HG03066 (cell line): ENCODE measurements at regions not wholly inside any gene's neighbourhood (a gene's known extent, or its start where the extent isn't known, plus 50 kb on each side); places are given as distances from the start of the nearest gene placed in this dataset.
"Not testable (repeated sequence)": the region's sequence is repeated elsewhere in the genome, so short reads cannot be mapped to it uniquely, and the experiment has no call there.

ENCODE experiments used
- ATAC-seq: cut with Tn5 transposase; IDR thresholded peaks from one replicate; pipeline ENCODE4 v1.9.1; 2021; ENCODE audit warnings: low read depth; ENCODE audit not compliant: unreplicated experiment

DNA sequence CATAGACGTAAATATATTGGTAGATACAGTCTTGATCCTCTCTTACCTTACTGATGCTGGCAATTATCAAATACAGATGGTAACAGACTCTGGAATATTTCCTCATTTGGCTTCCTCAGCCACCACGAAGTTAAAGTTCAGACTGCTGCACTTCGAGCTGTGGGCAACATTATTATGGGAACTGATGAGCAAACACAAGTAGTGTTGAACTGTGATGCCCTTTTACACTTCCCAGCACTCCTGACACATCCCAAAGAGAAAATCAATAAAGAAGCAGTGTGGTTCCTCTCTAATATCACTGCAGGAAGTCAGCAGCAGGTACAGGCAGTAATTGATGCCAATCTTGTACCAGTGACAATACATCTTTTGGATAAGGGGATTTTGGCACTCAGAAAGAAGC lies 162.7 kb upstream of the NT5E start:
- no peak for ATAC-seq

DNA sequence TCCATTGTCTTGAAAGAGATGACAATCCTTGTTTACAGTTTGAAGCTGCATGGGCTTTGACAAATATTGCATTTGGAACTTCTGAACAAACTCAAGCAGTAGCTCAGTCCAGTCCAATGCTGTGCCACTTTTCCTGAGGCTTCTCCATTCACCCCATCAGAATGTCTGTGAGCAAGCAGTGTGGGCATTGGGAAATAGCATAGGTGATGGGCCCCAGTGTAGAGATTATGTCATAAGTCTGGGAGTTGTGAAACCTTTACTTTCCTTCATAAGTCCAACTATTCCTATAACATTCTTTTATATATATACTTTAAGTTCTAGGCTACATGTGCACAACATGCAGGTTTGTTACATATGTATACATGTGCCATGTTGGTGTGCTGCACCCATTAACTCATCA lies 163.4 kb upstream of the NT5E start:
- ATAC-seq, result not testable (repeated sequence)

DNA sequence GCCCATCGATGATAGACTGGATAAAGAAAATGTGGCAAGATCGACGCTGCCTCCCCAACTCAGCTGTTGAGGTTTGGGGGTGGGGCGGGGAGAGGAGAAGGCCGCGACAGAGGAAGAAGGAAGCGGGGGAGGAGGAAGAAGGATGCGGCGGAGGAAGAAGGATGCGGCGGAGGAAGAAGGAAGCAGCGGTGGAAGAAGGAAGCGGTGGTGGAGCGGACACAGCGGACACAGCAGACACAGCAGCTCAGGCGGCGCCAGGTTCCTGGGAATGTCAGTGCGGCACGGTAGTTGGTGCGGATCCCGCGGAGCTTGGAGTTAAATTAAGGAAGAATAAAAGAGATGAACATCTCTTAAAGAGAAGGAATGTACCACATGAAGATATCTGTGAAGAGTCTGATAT lies 163.9 kb upstream of the NT5E start:
- ATAC-seq, result no peak

DNA sequence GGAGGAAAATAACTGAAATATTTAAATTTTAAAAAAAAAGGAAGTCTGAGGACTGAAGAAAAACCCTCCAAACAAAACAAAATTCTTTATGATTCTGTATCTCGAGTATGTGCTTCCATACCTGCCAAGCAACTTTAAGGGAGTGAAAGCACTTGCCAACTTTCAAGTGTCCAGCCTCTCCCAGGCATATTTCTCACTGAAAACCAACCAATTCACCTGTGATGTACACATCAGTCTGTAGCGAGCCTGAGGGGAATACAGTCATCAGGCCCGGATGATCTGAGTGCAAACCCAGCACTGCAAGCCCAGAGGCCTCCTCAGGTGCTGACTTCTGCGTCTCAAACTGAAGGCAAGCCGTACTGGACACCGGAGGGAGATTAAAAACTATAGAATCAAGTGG lies 164.8 kb upstream of the NT5E start:
- no peak for ATAC-seq

DNA sequence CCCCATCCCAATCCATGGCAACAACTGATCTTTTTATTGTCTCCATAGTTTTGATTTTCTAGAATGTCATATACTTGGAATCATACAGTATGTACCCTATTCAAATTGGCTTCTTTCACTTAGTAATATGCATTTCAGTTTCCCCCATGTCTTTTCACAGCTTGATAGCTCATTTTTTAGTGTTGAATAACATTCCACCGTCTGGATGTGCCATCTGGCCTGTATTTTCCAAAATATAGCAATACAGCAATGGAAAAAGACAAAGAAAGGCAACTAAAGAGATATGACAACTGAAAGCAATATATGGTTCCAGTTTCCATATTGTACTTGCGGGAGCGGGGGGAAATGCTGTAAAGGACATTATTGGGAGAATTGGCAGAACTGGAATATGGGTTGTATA lies 166.4 kb upstream of the NT5E start:
- ATAC-seq, result no peak

DNA sequence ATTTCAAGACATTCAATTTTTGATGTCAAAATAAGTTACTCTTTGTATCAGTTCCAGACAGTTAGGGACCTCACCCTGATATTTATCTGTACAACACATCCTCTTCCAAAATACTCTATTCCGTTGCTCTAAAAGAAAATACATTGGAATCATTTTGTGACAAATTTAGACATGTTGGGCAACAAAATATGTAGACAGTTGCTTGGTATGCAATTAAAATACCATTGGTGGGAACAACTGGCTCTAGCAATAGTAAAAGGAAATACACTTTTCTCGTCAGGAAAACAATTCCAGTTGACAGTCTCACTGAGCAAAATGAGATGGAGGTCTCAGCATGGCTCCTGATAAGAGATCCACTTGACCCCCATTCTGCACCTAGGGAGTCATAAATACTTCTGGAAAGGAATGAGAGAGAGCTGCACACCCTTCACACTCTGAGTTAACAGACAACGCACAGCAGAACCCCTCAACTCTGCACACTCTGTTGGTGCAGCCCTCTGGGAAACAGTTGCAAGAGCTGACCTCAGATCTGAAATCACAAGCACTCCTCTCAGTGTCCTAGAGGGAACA lies 171.3 kb upstream of the NT5E start:
- no peak for ATAC-seq

DNA sequence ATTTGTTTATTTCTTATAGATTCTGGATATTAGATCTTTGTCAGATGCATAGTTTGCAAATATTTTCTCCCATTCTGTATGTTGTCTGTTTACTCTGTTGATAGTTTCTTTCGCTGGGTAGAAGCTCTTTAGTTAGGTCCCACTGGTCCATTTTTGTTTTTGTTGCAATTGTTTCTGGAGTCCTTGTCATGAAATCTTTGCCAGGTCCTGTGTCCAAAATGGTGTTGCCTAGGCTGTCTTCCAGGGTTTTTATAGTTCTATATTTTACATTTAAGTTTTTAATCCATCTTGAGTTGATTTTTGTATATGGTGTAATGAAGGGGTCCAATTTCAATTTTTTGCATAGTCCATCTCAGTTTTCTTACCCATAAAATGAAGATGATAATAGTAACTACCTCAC lies 173.9 kb upstream of the NT5E start:
- ATAC-seq, result not testable (repeated sequence)

DNA sequence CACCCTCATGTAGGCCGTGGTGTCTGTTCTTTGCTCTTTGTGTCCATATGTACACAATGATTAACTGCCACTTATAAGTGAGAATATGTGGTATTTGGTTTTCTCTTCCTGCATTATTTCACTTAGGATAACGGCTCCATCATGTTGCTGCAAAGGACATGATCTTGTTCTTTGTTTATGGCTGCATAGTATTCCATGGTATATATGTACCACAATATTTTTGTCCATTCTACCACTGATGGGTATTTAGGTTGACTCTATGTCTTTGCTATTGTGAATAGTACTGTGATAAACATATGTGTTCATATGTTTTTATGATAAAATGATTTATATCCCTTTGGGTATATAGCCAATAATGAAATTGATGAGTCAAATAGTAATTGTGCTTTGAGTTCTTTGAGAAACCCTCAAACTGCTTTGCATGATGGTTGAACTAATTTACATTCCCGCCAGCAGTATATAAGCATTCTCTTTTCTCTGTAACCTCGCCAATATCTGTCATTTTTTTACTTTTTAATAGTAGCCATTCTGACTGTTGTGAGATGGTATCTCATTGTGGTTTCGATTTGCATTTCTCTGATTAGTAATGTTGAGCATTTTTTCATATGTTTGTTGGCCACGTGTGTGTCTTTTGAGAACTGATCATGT lies 174.4 kb upstream of the NT5E start:
- ATAC-seq, result no peak

DNA sequence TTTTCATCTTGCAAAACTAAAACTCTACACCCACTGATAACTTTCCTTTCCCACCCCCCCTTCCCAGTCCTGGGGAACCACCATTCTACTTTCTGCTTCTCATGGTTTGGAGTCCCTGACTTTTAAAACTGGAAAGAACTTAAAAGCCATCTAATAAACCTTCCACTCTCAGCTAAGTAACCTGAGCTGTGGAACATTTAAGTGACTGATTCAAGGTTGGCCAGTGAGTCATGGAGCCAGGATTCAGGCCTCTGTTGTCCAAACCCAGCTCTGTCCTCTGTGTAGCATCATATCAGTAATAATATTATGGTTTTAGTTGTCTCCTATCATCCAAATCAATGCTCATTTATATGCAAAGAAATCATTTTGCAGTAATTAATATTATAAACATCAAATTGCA lies 176.0 kb upstream of the NT5E start:
- ATAC-seq, result no peak

DNA sequence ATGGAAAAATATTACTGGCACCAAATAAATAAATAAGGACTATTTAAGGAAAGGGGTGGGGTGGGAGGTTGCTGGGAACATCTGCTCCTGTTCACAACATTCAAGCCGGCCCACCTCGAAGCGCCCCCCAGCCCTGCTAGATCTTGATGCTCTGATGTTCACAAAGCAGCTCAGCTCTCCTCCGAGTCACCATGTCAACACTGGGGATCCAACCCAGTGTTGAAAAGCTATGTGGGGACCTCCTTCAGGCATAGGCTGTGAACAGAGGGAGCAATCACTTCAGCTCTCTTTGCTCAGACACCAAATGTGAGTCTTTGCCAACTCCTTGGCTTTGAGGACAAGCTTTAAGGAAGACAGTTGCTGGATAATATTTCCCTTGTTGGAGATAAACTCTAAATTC lies 176.8 kb upstream of the NT5E start:
- no peak for ATAC-seq

DNA sequence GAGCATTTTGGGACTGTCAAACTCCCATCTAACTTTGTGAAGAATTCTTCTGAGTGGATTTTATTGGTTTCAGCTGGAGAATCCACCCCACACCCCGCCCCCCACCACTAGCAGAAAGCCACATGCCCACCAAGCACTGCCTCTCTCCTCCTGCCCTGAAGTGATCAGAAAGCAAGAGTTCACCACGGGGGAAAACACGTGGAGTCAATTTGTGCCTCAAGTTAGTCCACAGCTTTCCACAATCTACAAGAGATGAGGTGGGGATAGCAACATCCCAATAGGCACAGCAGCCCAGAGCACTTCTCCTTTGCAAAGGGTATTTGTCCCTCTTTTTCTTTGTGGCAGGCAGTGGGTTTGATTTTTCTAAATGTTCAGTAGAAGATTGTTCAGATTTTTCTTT lies 177.3 kb upstream of the NT5E start:
- ATAC-seq, result no peak

DNA sequence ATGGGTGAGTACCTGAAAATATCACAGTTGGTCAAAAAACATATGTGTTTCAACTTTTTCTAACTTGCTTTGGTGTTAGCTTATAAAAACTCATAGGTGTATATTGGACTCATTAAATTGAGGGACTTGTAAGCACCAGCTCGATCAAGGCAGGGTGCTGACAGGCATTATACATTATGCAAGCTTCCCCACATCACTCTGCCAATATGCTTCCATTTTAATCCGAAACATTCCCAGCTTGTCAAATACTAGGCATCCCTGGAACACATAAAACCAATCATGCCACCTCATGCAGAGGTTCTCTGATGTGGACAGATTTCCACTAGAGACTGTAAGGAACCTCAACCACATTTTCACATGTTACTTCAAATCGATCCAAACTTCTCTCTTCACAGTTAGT lies 187.3 kb upstream of the NT5E start:
- no peak for ATAC-seq

DNA sequence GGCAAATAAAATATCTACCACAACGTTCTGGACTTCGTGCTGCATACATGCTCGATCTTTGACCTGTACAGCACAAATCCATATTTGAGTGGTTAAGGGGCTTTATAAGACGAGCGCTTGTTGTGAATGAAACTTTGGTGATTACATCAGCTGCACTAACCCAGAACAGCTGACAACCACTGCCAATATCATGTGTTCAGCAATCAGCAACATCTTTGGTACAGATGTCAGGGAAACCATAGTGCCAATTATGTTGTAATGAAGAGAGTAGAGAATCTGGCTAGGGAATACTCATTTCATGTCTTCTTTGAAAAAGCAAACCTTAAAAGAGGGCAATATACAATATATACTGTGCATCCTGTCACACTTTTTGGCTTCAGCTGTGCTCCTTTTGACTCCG lies 188.6 kb upstream of the NT5E start:
- no peak for ATAC-seq

DNA sequence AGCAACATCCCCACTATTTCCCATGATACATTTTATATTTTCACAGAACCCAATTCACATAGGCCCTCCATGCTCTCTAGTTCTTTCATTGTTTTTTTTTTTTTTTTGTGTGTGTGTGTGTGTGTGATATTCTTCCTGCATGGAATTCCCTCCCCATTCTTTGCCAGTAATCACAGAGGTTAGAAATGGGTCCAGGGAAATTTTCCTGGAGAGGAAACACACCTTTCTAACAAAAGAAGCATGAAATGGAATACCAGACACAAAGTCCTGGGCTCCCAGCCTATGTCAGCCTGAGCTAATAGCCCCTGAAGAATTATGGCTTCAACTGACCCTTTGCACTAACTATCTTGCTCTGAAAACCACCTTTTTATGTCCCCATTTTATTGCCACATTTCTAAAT lies 194.2 kb upstream of the NT5E start:
- no peak for ATAC-seq

DNA sequence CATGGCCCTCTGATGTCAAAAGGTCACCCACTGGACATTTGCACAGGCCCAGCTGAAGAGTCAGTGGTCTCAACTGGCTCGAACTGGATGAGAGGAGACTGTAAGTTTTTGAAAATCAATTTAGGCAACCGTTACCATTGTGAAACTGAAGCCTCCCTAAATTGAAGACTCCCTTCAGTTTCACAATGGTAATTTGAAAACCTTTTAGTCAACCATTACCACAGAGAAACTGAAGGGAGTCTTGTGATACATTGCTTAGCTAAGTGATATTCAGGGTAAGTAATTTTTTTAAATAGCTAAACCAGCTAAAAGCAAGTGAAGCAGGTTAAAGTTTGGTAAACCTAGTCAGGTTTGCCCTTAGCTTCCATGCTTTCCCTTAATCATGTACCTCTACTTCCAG lies 197.3 kb upstream of the NT5E start:
- ATAC-seq, result no peak

DNA sequence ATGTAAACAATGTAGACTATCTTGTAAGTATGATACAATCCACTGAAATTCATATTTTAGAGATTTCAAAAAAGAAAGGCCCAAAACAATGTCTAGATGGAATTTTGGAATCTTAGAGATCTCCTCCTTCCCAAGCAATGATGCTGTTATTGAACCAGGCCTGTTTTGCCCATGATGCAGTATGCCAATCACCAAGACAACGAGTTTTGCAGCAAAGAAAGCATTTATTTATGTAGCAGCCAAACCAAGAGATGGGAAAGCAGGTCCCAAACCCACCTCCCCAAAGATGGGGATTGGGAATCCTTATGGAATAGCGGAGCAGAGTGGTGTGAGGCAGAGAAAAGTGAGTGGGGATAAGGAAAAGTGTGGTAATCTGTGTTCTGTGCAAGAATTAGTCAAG lies 197.8 kb upstream of the NT5E start:
- ATAC-seq, result no peak

DNA sequence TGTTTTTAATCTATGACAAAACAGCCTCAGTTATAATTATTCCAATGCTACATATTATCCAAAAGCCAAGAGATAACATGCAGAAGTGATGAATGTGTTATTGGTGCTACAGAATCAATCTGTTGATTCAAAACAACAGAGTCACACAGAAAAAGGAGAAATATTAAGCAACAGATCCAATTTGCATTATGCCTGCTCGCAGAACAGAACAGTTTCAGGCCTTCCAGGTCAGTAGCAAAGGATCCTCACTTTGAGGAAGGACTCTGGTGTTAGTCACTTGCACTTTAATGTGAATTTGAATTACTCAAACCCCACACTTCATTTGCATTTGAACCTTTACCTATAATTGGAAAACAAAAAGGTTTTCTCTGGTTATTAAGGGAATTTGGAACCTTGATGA lies 198.6 kb upstream of the NT5E start:
- ATAC-seq, result no peak

DNA sequence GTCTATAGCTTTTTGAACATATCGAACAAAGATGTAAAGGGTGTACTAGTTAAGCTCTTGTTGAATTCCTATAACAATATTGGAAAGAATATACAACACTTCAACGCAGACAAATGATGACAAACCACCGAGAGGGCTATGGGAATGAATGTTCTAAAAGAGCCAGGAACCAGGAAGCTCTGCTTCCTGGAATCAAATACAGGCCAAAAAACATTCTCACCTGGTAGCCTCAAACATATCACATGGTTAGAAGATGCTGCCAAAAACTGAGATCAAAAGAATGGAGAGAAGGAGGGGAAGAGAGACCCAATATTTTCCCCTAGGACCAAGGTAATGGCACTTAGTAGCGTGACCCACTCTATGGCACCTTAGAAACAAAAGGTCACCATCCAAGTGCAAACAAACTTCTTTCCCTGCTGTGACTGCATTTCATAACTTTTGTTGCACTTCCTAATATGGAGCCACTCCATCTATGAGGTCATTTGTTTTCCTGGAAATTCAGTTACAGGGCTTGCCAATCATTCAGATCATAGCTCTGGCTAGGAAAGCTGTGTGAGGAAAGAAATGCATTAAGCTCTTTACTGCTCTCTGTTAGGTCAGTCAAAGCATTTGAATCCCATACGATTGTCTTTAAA lies 199.2 kb upstream of the NT5E start:
- ATAC-seq, result no peak

DNA sequence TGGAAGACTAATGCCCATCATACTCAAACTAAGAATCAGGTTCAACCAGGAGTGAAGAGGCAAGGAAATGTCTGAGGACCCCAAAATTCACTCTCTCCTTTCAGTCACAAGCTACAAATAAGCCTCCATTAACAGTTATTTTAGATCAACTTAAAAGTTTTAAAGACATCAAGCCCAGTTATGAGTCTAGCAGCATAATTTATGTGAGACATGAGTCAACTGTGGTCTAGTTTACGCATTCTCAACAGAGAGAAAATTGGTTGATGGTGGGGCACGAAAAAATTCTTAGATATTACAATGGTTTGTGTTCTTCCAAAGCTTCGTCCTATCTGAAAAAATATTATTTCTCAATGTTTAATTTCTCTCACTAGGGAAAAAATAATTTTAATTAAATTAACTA lies 204.9 kb upstream of the NT5E start:
- ATAC-seq, result no peak

DNA sequence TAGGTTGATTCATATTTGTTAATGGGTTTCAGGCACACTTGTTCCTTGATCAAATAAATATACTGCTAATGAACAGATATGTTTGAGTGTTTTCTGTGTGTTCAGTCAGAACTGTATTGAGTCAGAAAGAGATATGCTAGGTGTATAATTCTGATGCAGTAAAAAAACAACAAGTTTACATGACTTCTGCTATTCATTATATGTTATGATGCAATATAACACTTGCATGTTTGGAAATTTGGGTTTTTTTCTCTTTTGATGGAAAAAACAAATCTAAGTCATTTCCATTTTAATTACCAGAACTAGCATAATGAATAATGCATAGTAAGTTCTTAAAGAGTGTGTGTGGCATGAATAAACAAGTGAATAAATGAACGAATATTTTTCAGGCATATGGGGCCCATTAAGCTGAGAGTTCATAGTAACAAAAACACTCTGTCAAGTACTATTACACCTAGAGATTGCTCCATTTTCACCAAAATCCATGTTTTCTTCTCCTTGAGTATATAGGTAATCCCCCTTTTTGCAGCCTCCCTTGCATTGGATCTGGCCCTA lies 208.3 kb upstream of the NT5E start:
- no peak for ATAC-seq

DNA sequence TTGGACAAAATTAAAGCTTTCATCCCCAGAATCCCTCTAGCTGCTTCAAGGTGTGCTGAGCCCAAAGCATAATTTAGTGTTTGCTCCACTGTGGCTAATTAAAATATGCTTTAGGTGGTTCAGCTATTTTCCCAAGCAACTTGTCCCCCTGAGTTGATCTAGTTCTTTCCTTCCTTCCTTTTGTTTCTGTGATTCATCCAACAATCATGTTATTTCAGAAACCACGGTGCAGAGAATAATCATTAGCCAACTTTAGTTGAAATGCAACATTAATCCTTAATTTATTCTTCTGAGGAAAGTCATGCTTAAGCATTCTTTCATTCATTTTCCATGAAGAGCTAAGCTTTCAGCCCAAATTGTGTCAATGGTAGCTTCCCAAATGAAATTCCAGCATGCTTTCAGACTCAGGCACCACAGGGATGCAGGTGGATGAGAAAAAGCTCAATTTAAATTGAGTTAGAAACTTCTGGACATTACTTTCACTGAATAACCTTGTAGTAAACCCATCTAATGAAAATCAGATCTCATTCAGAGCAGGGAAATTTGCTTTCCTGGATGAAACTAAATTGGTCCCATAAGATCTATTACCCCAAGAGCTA lies 209.0 kb upstream of the NT5E start:
- ATAC-seq, result no peak

DNA sequence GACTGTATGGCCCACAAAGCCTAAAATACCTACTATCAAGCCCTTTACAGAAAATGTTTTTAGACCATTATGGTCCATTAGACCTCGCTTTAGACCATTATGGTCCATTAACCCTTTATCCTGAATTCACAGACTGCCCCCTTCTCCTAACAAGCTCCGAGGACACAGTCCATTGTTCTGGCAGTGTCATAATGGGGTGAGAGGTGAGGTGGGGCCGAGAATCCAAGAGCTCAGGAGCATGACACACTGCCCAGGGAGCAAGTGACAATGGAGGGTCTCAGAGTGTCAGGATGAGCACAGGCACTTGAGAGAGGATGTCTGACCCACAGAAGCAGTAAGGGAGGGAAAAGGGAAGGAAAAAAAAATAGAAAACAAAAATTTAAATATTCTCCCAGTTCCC lies 212.4 kb upstream of the NT5E start:
- no peak for ATAC-seq
